ENCODE measurements at regions not wholly inside any gene's neighbourhood (a gene's known extent, or its start where the extent isn't known, plus 50 kb on each side); places are given as distances from the start of the nearest gene placed in this dataset.

GRCh38 chr2:195514365-195514764 lies 142.7 kb upstream of the SLC39A10 start:
- H2AFZ ChIP-seq (ENCODE audit: low read length): no peak overlapping the region
- H4K20me1 ChIP-seq (ENCODE audit: low read length): no peaks in the 10 kb centered on the region
- H3K27me3 ChIP-seq (ENCODE audit: low read length): no peaks in the 10 kb centered on the region
- intact Hi-C loops (cut with micrococcal nuclease): no loop called here
- H3K9me2 ChIP-seq (replicated peaks; ENCODE audit: low read length): no peaks in the 10 kb centered on the region
- no TSS peak for BruUV-seq (replicated peaks)
- no peaks in the 10 kb centered on the region for H3K36me3 ChIP-seq (ENCODE audit: low read depth, low read length)
- ATAC-seq (no peak), DNase-seq (no peak)
- H3K9ac ChIP-seq (ENCODE audit: low read length): no peak overlapping the region
- no peak overlapping the region for H3K27ac ChIP-seq (ENCODE audit: low read length)
- TF ChIP-seq EZH2 (IDR thresholded peaks at IDR 0.05; ENCODE audit: low read length, unreplicated experiment): no peak
- no peak for TF ChIP-seq CTCF (conservative IDR thresholded peaks at IDR 0.05; ENCODE audit: low read depth, low read length)
- no peak for TF ChIP-seq EZH2phosphoT487 (IDR thresholded peaks at IDR 0.05; ENCODE audit: borderline replicate concordance, low read length)
- no peaks in the 10 kb centered on the region for H3K79me2 ChIP-seq (ENCODE audit: low read length)
- H3K4me3 ChIP-seq (ENCODE audit: low read length): no peak overlapping the region
- H3K9me3 ChIP-seq (ENCODE audit: low read length): no peaks in the 10 kb centered on the region
- no peaks in the 10 kb centered on the region for H3K4me1 ChIP-seq (ENCODE audit: insufficient read depth, low read length)
- no peak overlapping the region for H3K4me2 ChIP-seq (ENCODE audit: low read length)
- POLR2A ChIA-PET (ENCODE audit: unreplicated experiment): no interaction called here
- CTCF ChIA-PET: no interaction called here
- no peaks in the 10 kb centered on the region for H3F3A ChIP-seq (ENCODE audit: low read length, unreplicated experiment)

DNA sequence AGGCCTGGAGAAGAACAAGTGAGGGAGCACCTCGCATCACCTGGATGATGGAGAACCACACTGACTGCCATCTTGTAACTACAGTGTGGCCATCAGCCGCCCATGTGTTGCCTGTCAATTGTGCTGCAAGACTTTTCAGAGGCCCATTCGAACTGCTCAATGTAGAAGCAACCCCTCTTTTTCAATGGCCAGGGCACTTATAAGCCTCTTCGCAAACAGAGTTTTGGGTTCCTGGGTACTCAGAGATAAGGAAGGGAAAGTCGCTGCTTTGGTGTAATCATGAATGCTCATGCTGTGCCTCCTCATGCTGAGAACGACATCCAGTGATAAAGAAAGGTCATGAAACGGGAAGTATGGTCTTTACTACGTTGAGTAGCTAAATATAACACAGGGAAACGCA lies 143.9 kb upstream of the SLC39A10 start:
- H3K9me2 ChIP-seq (replicated peaks; ENCODE audit: low read length): no peaks in the 10 kb centered on the region
- H3K27me3 ChIP-seq (ENCODE audit: low read length): no peaks in the 10 kb centered on the region
- H3K4me3 ChIP-seq (ENCODE audit: low read length): no peak overlapping the region
- no peak overlapping the region for H3K27ac ChIP-seq (ENCODE audit: low read length)
- ATAC-seq (no peak), DNase-seq (no peak)
- no peaks in the 10 kb centered on the region for H3F3A ChIP-seq (ENCODE audit: low read length, unreplicated experiment)
- H3K4me2 ChIP-seq (ENCODE audit: low read length): no peak overlapping the region
- H3K4me1 ChIP-seq (ENCODE audit: insufficient read depth, low read length): no peaks in the 10 kb centered on the region
- H4K20me1 ChIP-seq (ENCODE audit: low read length): no peaks in the 10 kb centered on the region
- no peaks in the 10 kb centered on the region for H3K79me2 ChIP-seq (ENCODE audit: low read length)
- TF ChIP-seq EZH2 (IDR thresholded peaks at IDR 0.05; ENCODE audit: low read length, unreplicated experiment) (no peak), EZH2phosphoT487 (IDR thresholded peaks at IDR 0.05; ENCODE audit: borderline replicate concordance, low read length) (no peak)
- no TSS peak for BruUV-seq (replicated peaks)
- intact Hi-C loops (cut with micrococcal nuclease): no loop called here
- no peak overlapping the region for H3K9ac ChIP-seq (ENCODE audit: low read length)
- no peak overlapping the region for H2AFZ ChIP-seq (ENCODE audit: low read length)
- ChIA-PET CTCF (no interaction called here), POLR2A (ENCODE audit: unreplicated experiment) (no interaction called here)
- no peaks in the 10 kb centered on the region for H3K9me3 ChIP-seq (ENCODE audit: low read length)
- H3K36me3 ChIP-seq (ENCODE audit: low read depth, low read length): no peaks in the 10 kb centered on the region

GRCh38 chr2:195509551-195509950 lies 147.5 kb upstream of the SLC39A10 start:
- DNase-seq: no peak
- Histone ChIP-seq H3K4me2 (ENCODE audit: low read length) (no peak overlapping the region), H3K27me3 (ENCODE audit: low read length) (no peaks in the 10 kb centered on the region), H3K9me2 (replicated peaks; ENCODE audit: low read length) (no peaks in the 10 kb centered on the region), H3K9ac (ENCODE audit: low read length) (no peak overlapping the region), H3F3A (ENCODE audit: low read length, unreplicated experiment) (no peaks in the 10 kb centered on the region), H3K9me3 (ENCODE audit: low read length) (no peaks in the 10 kb centered on the region), H3K36me3 (ENCODE audit: low read depth, low read length) (no peaks in the 10 kb centered on the region), H3K4me1 (ENCODE audit: insufficient read depth, low read length) (no peaks in the 10 kb centered on the region), H3K27ac (ENCODE audit: low read length) (no peak overlapping the region), H3K79me2 (ENCODE audit: low read length) (no peaks in the 10 kb centered on the region), H4K20me1 (ENCODE audit: low read length) (no peaks in the 10 kb centered on the region), H2AFZ (ENCODE audit: low read length) (no peak overlapping the region), H3K4me3 (ENCODE audit: low read length) (no peak overlapping the region)
- no peak for TF ChIP-seq CTCF (conservative IDR thresholded peaks at IDR 0.05; ENCODE audit: low read depth, low read length)
- no peak for TF ChIP-seq EZH2phosphoT487 (IDR thresholded peaks at IDR 0.05; ENCODE audit: borderline replicate concordance, low read length)
- TF ChIP-seq EZH2 (IDR thresholded peaks at IDR 0.05; ENCODE audit: low read length, unreplicated experiment): no peak
- intact Hi-C loops (cut with micrococcal nuclease): no loop called here
- BruUV-seq (replicated peaks): no TSS peak
- ATAC-seq: no peak
- POLR2A ChIA-PET (ENCODE audit: unreplicated experiment): no interaction called here
- CTCF ChIA-PET: no interaction called here
